Pancreas (tissue), 10 donors: ENCODE measurements at regions not wholly inside any gene's neighbourhood (a gene's known extent, or its start where the extent isn't known, plus 50 kb on each side); places are given as distances from the start of the nearest gene placed in this dataset.

Experiments used
- ATAC-seq, 4 donors: fragments of 200-7000 bp; cut with Tn5 transposase; one replicate each; pipeline versions ENCODE4 v1.8.0 to v1.9.1; 2020; ENCODE audit warnings: mild to moderate bottlenecking in 4 of 4, moderate library complexity in 4 of 4
- DNase-seq, 6 donors: peaks; one replicate each; pipeline ENCODE4 v3.0.0-alpha.2; 2020
- FAIRE-seq: peaks from 2 replicates; lab custom pipeline; 2012; peaks lifted over from hg19 to GRCh38; lab: Jason Lieb, UNC
- H3K27ac ChIP-seq, 4 donors: fragments of 200-600 bp; sonication (generic); 1 replicate in 3 of 4; 2 replicates in 1 of 4; pipeline versions ENCODE4 v1.5.0 to v1.8.0; 2020
- H3K27me3 ChIP-seq, 4 donors: fragments of 200-600 bp; one replicate each; pipeline ENCODE4 v1.8.0; 2021
- H3K36me3 ChIP-seq, 3 donors: fragments of 200-600 bp; sonication (generic) in 1 of 3; one replicate each; pipeline versions ENCODE4 v1.5.0 to v1.8.0; 2020 to 2021
- H3K4me1 ChIP-seq, 3 donors: fragments of 200-600 bp; one replicate each; pipeline ENCODE4 v1.8.0; 2021
- H3K4me3 ChIP-seq, 4 donors: fragments of 200-600 bp; sonication (generic) in 2 of 4; one replicate each; pipeline versions ENCODE4 v1.5.0 to v1.8.0; 2020 to 2021
- H3K9me3 ChIP-seq, 4 donors: fragments of 200-600 bp; one replicate each; pipeline ENCODE4 v1.8.0; 2021
- WGBS, 2 donors: extraction: QIAGEN DNeasy Blood & Tissue Kit; methylation state at CpG; one replicate each; pipeline ENCODE4 v1.1.7; 2013; 5-methylcytosine and 5-hydroxymethylcytosine counted together
- intact Hi-C, 3 donors: fragments of 100-400 bp; cut with DNase I; formaldehyde crosslinking; loops; one replicate each; pipeline versions ENCODE4 v1.11.1 to v1.14.2; 2022
- TF ChIP-seq, protein P1 (sequence below), 4 donors: fragments of 200-600 bp; sonication (generic) in 3 of 4; IDR thresholded peaks; one replicate each; pipeline versions ENCODE4 v1.5.0 to v1.8.0; 2021; ENCODE audit warnings: antibody characterized with exemption in 4 of 4
- donor health status: healthy with polysubstance abuse.
- donor health status: DM: no; HTN: no; CAD: no; lungs with moderate emphysema.
- donor health status: DM: no; HTN: no; CAD: no.
- donor health status: control.
- donor health status: control.
- donor health status: Bipolar disorder and iron deficiency.
- donor health status: DM: yes; HTN: yes; CAD: no.
- donor health status: DM: no; HTN: no; CAD: no.
- donor health status: DM: no; HTN: no; CAD: no.
- donor health status: DM: yes; HTN: yes; CAD: no.

DNA sequence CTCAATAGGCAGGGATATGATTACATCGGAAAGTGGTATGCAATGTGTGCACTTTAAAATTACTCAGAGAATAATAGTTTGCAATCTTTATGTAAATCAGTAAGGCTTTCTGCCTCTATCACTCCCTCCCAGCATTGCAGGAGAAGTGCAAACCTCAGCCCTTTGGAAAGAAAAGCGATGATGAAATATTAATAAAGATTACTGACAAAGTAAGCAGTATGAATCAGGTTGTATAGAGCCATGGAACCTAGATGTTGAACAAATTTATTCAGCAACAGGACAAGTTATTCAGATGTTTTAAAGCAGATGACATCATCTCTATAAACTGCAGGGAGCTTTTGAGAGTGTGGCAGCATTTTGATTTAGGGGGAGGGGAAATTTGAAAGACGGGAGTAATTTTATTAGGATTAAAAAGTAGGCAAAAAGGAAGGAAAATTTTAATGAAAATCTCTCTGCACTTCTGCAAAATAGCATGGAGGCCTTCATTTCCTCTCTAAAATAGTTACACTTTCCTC, 631.7 kb upstream of the GRIA3 start:
- no peaks in the 10 kb centered on the region for H3K27me3 ChIP-seq
- FAIRE-seq (no peak), ATAC-seq (no peak), DNase-seq (no peak)
- WGBS, 2 donors: 62 to 63% methylated on average over 3 of the region's 3 CpGs
- no peaks in the 10 kb centered on the region for H3K9me3 ChIP-seq
- intact Hi-C loops: no loop called here
- no peak overlapping the region for H3K27ac ChIP-seq
- H3K4me1 ChIP-seq: no peaks in the 10 kb centered on the region
- TF ChIP-seq, protein P1, sequence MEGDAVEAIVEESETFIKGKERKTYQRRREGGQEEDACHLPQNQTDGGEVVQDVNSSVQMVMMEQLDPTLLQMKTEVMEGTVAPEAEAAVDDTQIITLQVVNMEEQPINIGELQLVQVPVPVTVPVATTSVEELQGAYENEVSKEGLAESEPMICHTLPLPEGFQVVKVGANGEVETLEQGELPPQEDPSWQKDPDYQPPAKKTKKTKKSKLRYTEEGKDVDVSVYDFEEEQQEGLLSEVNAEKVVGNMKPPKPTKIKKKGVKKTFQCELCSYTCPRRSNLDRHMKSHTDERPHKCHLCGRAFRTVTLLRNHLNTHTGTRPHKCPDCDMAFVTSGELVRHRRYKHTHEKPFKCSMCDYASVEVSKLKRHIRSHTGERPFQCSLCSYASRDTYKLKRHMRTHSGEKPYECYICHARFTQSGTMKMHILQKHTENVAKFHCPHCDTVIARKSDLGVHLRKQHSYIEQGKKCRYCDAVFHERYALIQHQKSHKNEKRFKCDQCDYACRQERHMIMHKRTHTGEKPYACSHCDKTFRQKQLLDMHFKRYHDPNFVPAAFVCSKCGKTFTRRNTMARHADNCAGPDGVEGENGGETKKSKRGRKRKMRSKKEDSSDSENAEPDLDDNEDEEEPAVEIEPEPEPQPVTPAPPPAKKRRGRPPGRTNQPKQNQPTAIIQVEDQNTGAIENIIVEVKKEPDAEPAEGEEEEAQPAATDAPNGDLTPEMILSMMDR (IDR thresholded peaks at IDR 0.05): no peak
- H3K36me3 ChIP-seq: no peaks in the 10 kb centered on the region
- no peak overlapping the region for H3K4me3 ChIP-seq

GRCh38 chrX:122555925-122556324, 628.2 kb upstream of the GRIA3 start:
- ATAC-seq: no peak
- no peaks in the 10 kb centered on the region for H3K27me3 ChIP-seq
- no peaks in the 10 kb centered on the region for H3K4me1 ChIP-seq
- intact Hi-C loops: no loop called here
- H3K9me3 ChIP-seq: no peaks in the 10 kb centered on the region
- WGBS, 2 donors: 52 to 68% methylated on average over 2 of the region's 2 CpGs
- peak in 1 of 6 donors; percentile 27 for DNase-seq
- no peak for FAIRE-seq
- H3K27ac ChIP-seq: no peak overlapping the region
- TF ChIP-seq, protein P1 (IDR thresholded peaks at IDR 0.05): no peak
- no peak overlapping the region for H3K4me3 ChIP-seq
- no peaks in the 10 kb centered on the region for H3K36me3 ChIP-seq

DNA sequence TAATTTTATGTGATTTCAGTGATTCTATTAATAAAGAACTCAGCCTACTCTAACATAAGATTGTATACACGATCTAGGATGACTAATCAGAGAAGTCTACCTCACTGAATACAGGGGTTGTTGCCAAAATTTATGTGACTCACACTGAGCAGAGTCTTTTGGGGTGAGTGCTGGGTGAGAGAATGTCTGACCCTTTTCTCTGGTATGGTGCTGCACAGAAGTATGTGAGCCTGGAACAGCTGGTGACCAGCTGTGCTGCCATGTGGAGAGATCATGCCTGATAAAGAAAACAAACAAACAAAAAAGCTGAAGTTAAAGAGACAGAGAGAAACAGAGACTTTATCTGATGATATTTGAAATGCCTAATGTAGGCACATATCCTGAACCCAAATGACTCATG, 618.1 kb upstream of the GRIA3 start:
- FAIRE-seq: no peak
- 6 to 14% methylated on average over 1 of the region's 1 CpG for WGBS, 2 donors
- H3K27me3 ChIP-seq: no peaks in the 10 kb centered on the region

GRCh38 chrX:122566401-122566800, 617.7 kb upstream of the GRIA3 start:
- ATAC-seq (no peak), DNase-seq (no peak), FAIRE-seq (no peak)
- Histone ChIP-seq H3K4me1 (no peaks in the 10 kb centered on the region), H3K4me3 (no peak overlapping the region), H3K36me3 (no peaks in the 10 kb centered on the region), H3K27me3 (no peaks in the 10 kb centered on the region), H3K9me3 (no peaks in the 10 kb centered on the region), H3K27ac (no peak overlapping the region)
- intact Hi-C loops: no loop called here
- TF ChIP-seq, protein P1 (IDR thresholded peaks at IDR 0.05): no peak

More for the DNA sequence above, 618.1 kb upstream of the GRIA3 start:
- H3K4me1 ChIP-seq: no peaks in the 10 kb centered on the region
- intact Hi-C loops: no loop called here
- TF ChIP-seq, protein P1 (IDR thresholded peaks at IDR 0.05): no peak
- no peak overlapping the region for H3K27ac ChIP-seq
- peak in 1 of 6 donors; percentile 14 for DNase-seq
- H3K36me3 ChIP-seq: no peaks in the 10 kb centered on the region
- peak in 3 of 4 donors; percentile 34 to 53 (median 53) for ATAC-seq
- H3K4me3 ChIP-seq: no peak overlapping the region
- no peaks in the 10 kb centered on the region for H3K9me3 ChIP-seq

DNA sequence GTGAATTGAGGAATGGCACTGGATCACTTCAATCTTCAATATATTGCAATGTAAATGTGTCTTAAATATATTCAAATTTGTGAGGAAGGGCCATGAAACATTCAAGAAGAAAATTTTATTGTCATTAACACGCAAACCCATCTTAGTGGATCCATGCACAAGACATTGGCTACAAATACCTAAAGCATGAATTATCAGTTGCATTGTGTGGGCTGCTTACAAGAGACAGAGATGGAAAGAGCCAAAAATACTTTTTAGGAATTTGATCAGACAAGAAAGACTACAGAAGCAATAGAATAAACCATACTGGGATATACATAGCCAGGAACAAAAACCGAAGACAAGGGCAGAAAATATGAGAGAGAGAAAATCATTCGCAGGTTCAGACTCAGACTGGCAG, 616.2 kb upstream of the GRIA3 start:
- Histone ChIP-seq H3K4me3 (no peak overlapping the region), H3K9me3 (no peaks in the 10 kb centered on the region), H3K36me3 (no peaks in the 10 kb centered on the region), H3K27me3 (no peaks in the 10 kb centered on the region), H3K27ac (no peak overlapping the region), H3K4me1 (no peaks in the 10 kb centered on the region)
- DNase-seq (no peak), ATAC-seq (no peak), FAIRE-seq (no peak)
- WGBS, 2 donors: 49 to 50% methylated on average over 3 of the region's 3 CpGs
- TF ChIP-seq, protein P1 (IDR thresholded peaks at IDR 0.05): no peak
- intact Hi-C loops: no loop called here
